Natural killer cell (primary cell): ENCODE measurements at regions not wholly inside any gene's neighbourhood (a gene's known extent, or its start where the extent isn't known, plus 50 kb on each side); places are given as distances from the start of the nearest gene placed in this dataset.
A peak's percentile ranks its signal among the peaks of the same experiment; 100 is the strongest.

Experiments used
- ATAC-seq, 3 donors: fragments of 150-1000 bp in 2 of 3; fragments of 200-7000 bp in 1 of 3; cut with Tn5 transposase; 1 replicate in 1 of 3; 2 replicates in 2 of 3; pipeline ENCODE4 v1.10.0; 2021; ENCODE audit warnings: mild to moderate bottlenecking in 2 of 3, moderate library complexity in 2 of 3
- DNase-seq, 2 donors: peaks; one replicate each; pipeline versions ENCODE4 v3.0.0 to v3.0.0-alpha.2; 2013 to 2021; ENCODE audit warnings: mixed read lengths in 1 of 2
- H3K27ac ChIP-seq: one replicate; pipeline ENCODE4 v1.5.1; 2013; ENCODE audit warnings: mild to moderate bottlenecking, low read length
- H3K27me3 ChIP-seq: one replicate; pipeline ENCODE4 v1.6.1; 2013; ENCODE audit warnings: low read length; ENCODE audit not compliant: control insufficient read depth, insufficient read depth
- H3K36me3 ChIP-seq: one replicate; pipeline ENCODE4 v1.6.1; 2013; ENCODE audit warnings: low read length; ENCODE audit not compliant: control insufficient read depth, insufficient read depth
- H3K4me1 ChIP-seq: one replicate; pipeline ENCODE4 v1.6.1; 2013; ENCODE audit warnings: low read length; ENCODE audit not compliant: control insufficient read depth, insufficient read depth
- H3K4me3 ChIP-seq: one replicate; pipeline ENCODE4 v1.5.1; 2013; ENCODE audit warnings: low read length
- H3K9me3 ChIP-seq: one replicate; pipeline ENCODE4 v1.6.1; 2013; ENCODE audit warnings: low read length; ENCODE audit not compliant: control insufficient read depth, insufficient read depth
- H3K27ac Mint-ChIP-seq, 2 donors: one replicate each; pipeline ENCODE4 v1.8.0; 2022; ENCODE audit warnings: mild to moderate bottlenecking in 2 of 2, mixed read lengths in 2 of 2, moderate library complexity in 1 of 2
- H3K27me3 Mint-ChIP-seq, 2 donors: one replicate each; pipeline ENCODE4 v1.8.0; 2022; ENCODE audit warnings: low read depth in 2 of 2, mixed read lengths in 2 of 2
- H3K36me3 Mint-ChIP-seq: one replicate; pipeline ENCODE4 v1.8.0; 2022; ENCODE audit warnings: mixed read lengths
- H3K4me1 Mint-ChIP-seq, 2 donors: one replicate each; pipeline ENCODE4 v1.8.0; 2022; ENCODE audit warnings: mixed read lengths in 2 of 2
- H3K4me3 Mint-ChIP-seq: one replicate; pipeline ENCODE4 v1.8.0; 2022; ENCODE audit warnings: mild to moderate bottlenecking, moderate library complexity, mixed read lengths
- H3K9me3 Mint-ChIP-seq, 2 donors: one replicate each; pipeline ENCODE4 v1.8.0; 2022; ENCODE audit warnings: mixed read lengths in 2 of 2
- CTCF ChIP-seq: fragments of 200-600 bp; IDR thresholded peaks from one replicate; pipeline ENCODE4 v1.8.0; 2022; ENCODE audit warnings: antibody characterized with exemption
- WGBS: methylation state at CpG from one replicate; pipeline ENCODE4 v1.1.7; 2013; ENCODE audit warnings: missing lambda C conversion rate; ENCODE audit not compliant: insufficient coverage; 5-methylcytosine and 5-hydroxymethylcytosine counted together
- intact Hi-C: fragments of 100-400 bp; cut with micrococcal nuclease; formaldehyde crosslinking; loops from one replicate; pipeline ENCODE4 v1.14.2; 2022

GRCh38 chr7:130909161-130909836 lies 175.3 kb upstream of the KLF14 start:
- Histone ChIP-seq H3K4me1 (peaks cover 36% of the 10 kb centered on the region), H3K9me3 (no peaks in the 10 kb centered on the region), H3K27ac (no peak overlapping the region), H3K4me3 (no peak overlapping the region), H3K27me3 (no peaks in the 10 kb centered on the region), H3K36me3 (no peaks in the 10 kb centered on the region)
- Mint-ChIP-seq H3K4me3 (no peak overlapping the region), H3K9me3 (no peaks in the 10 kb centered on the region), H3K27me3 (no peaks in the 10 kb centered on the region), H3K4me1 (peaks cover 59 to 61% of the 10 kb centered on the region in 2 donors), H3K36me3 (no peaks in the 10 kb centered on the region), H3K27ac (peak overlapping the region; percentile 26 to 92)
- DNase-seq (no peak), ATAC-seq (no peak)
- intact Hi-C loops, result no loop called here
- TF ChIP-seq CTCF, result no peak
- 90% methylated on average over 14 of the region's 14 CpGs for WGBS

GRCh38 chr7:130909881-130910672 lies 176.1 kb upstream of the KLF14 start:
- ATAC-seq (no peak), DNase-seq (no peak)
- no peaks in the 10 kb centered on the region for H3K36me3 ChIP-seq
- H3K9me3 Mint-ChIP-seq, result no peaks in the 10 kb centered on the region
- TF ChIP-seq CTCF, result no peak
- H3K27me3 Mint-ChIP-seq, result no peaks in the 10 kb centered on the region
- H3K4me3 ChIP-seq, result no peak overlapping the region
- intact Hi-C loops, result loop anchor here (5.0 kb wide), 1 partner anchor 327 kb away; no protein-coding TSS in a partner anchor
- H3K27ac Mint-ChIP-seq, result peak overlapping the region; percentile 92 to 93
- H3K4me1 ChIP-seq, result peaks cover 42% of the 10 kb centered on the region
- H3K4me1 Mint-ChIP-seq, result peaks cover 59 to 61% of the 10 kb centered on the region in 2 donors
- no peaks in the 10 kb centered on the region for H3K36me3 Mint-ChIP-seq
- 86% methylated on average over 6 of the region's 9 CpGs for WGBS
- no peak overlapping the region for H3K27ac ChIP-seq
- no peaks in the 10 kb centered on the region for H3K27me3 ChIP-seq
- no peaks in the 10 kb centered on the region for H3K9me3 ChIP-seq
- no peak overlapping the region for H3K4me3 Mint-ChIP-seq

- Histone ChIP-seq H3K4me1 (peaks cover 41% of the 10 kb centered on the region), H3K9me3 (no peaks in the 10 kb centered on the region), H3K36me3 (no peaks in the 10 kb centered on the region), H3K27me3 (no peaks in the 10 kb centered on the region), H3K27ac (no peak overlapping the region), H3K4me3 (no peak overlapping the region)
- no peaks in the 10 kb centered on the region for H3K27me3 Mint-ChIP-seq
- peak overlapping the region; percentile 92 for H3K4me3 Mint-ChIP-seq
- H3K36me3 Mint-ChIP-seq, result no peaks in the 10 kb centered on the region
- no peak for TF ChIP-seq CTCF
- ATAC-seq (no peak), DNase-seq (no peak)
- H3K27ac Mint-ChIP-seq, result peak overlapping the region; percentile 92 to 93
- WGBS, result 63% methylated on average over 5 of the region's 7 CpGs
- peaks cover 69 to 73% of the 10 kb centered on the region in 2 donors for H3K4me1 Mint-ChIP-seq
- no peaks in the 10 kb centered on the region for H3K9me3 Mint-ChIP-seq
- intact Hi-C loops, result loop anchor here (5.0 kb wide), 1 partner anchor 326 kb away; no protein-coding TSS in a partner anchor
Observed at GRCh38 chr7:130910949-130911944, 177.2 kb upstream of the KLF14 start.
